Vagina (tissue), 2 donors: ENCODE measurements at regions not wholly inside any gene's neighbourhood (a gene's known extent, or its start where the extent isn't known, plus 50 kb on each side); places are given as distances from the start of the nearest gene placed in this dataset. TPM values are rescaled to one million over a fixed set of nuclear protein-coding genes. Genes with fewer than 3 reads are reported as not detected.

Experiments used
- DNase-seq, 2 donors: peaks; one replicate each; pipeline ENCODE4 v3.0.0-alpha.2; 2017; ENCODE audit errors: extremely low spot score in 2 of 2
- H3K27ac ChIP-seq: fragments of 200-600 bp; sonication (generic); one replicate; pipeline ENCODE4 v1.5.1; 2019
- H3K27me3 ChIP-seq: fragments of 200-600 bp; sonication (generic); one replicate; pipeline ENCODE4 v1.5.1; 2019
- H3K36me3 ChIP-seq, 2 donors: fragments of 200-600 bp; sonication (generic); one replicate each; pipeline ENCODE4 v1.5.1; 2017 to 2019
- H3K4me1 ChIP-seq: fragments of 200-600 bp; sonication (generic); one replicate; pipeline ENCODE4 v1.5.1; 2019
- H3K4me3 ChIP-seq, 2 donors: fragments of 200-600 bp; sonication (generic); 1 replicate in 1 of 2; 2 replicates in 1 of 2; pipeline ENCODE4 v1.5.1; 2016 to 2019
- H3K9me3 ChIP-seq: fragments of 200-600 bp; sonication (generic); one replicate; pipeline ENCODE4 v1.5.1; 2019
- POLR2A ChIP-seq, 2 donors: fragments of 450-650 bp; IDR thresholded peaks; one replicate each; pipeline ENCODE4 v1.6.1; 2017; ENCODE audit warnings: antibody characterized with exemption in 2 of 2, mild to moderate bottlenecking in 2 of 2, moderate library complexity in 2 of 2
- POLR2AphosphoS5 ChIP-seq, 2 donors: sonication (generic); formaldehyde crosslinking; IDR thresholded peaks; one replicate each; pipeline ENCODE4 v1.9.0; 2017; ENCODE audit warnings: antibody characterized with exemption in 2 of 2, mild to moderate bottlenecking in 2 of 2, low read depth in 1 of 2; ENCODE audit not compliant: insufficient read depth in 1 of 2
- intact Hi-C: fragments of 100-400 bp; cut with DNase I; formaldehyde crosslinking; loops from one replicate; pipeline ENCODE4 v1.15.1; 2023
- small RNA-seq: library from RNA; depleted of rRNA; stranded (forward); fragments of <200 nt; gene quantifications from one replicate; pipeline ENCODE3, GENCODE V24; 2016
- TF ChIP-seq, protein P1 (sequence below), 3 experiments: fragments of 450-650 bp in 2 of 3; fragments of 200-600 bp in 1 of 3; sonication (generic) in 1 of 3; IDR thresholded peaks; one replicate each; pipeline ENCODE4 v1.5.1; 2017 to 2019; ENCODE audit warnings: antibody characterized with exemption in 3 of 3, mild to moderate bottlenecking in 2 of 3, moderate library complexity in 2 of 3

DNA sequence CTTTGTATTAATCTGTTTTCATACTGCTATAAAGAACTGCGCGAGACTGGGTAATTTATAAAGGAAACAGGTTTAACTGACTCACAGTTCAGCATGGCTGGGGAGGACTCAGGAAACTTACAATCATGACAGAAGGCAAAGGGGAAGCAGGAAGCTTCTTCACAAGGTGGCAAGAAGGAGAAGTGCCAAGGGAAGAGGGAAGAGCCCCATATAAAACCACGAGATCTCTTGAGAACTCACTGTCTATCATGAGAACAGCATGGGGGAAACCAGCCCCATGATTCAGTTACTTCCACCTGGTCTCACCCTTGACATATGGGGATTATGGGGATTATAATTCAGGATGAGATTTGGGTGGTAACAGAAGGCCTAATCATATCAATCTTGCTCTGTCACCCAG lies 60.9 kb upstream of the CHD1 start:
- no peak overlapping the region for H3K27ac ChIP-seq
- intact Hi-C loops: no loop called here

GRCh38 chr5:98986587-98986986 lies 57.8 kb upstream of the CHD1 start:
- no peak overlapping the region for H3K4me3 ChIP-seq
- TF ChIP-seq POLR2A (IDR thresholded peaks at IDR 0.05) (no peak), POLR2AphosphoS5 (IDR thresholded peaks at IDR 0.05; ENCODE audit: insufficient read depth in 1 of 2, low read depth in 1 of 2) (no peak)
- TF ChIP-seq, protein P1, sequence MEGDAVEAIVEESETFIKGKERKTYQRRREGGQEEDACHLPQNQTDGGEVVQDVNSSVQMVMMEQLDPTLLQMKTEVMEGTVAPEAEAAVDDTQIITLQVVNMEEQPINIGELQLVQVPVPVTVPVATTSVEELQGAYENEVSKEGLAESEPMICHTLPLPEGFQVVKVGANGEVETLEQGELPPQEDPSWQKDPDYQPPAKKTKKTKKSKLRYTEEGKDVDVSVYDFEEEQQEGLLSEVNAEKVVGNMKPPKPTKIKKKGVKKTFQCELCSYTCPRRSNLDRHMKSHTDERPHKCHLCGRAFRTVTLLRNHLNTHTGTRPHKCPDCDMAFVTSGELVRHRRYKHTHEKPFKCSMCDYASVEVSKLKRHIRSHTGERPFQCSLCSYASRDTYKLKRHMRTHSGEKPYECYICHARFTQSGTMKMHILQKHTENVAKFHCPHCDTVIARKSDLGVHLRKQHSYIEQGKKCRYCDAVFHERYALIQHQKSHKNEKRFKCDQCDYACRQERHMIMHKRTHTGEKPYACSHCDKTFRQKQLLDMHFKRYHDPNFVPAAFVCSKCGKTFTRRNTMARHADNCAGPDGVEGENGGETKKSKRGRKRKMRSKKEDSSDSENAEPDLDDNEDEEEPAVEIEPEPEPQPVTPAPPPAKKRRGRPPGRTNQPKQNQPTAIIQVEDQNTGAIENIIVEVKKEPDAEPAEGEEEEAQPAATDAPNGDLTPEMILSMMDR (IDR thresholded peaks at IDR 0.05): no peak
- no peak overlapping the region for H3K27ac ChIP-seq
- no peaks in the 10 kb centered on the region for H3K27me3 ChIP-seq
- no peaks in the 10 kb centered on the region for H3K36me3 ChIP-seq
- DNase-seq: no peak
- intact Hi-C loops: no loop called here
- H3K9me3 ChIP-seq: no peaks in the 10 kb centered on the region
- no peaks in the 10 kb centered on the region for H3K4me1 ChIP-seq

More for the DNA sequence above, 60.9 kb upstream of the CHD1 start:
- Histone ChIP-seq H3K4me1 (no peaks in the 10 kb centered on the region), H3K27me3 (no peaks in the 10 kb centered on the region), H3K9me3 (no peaks in the 10 kb centered on the region), H3K4me3 (no peak overlapping the region), H3K36me3 (no peaks in the 10 kb centered on the region)
- no peak for DNase-seq
- TF ChIP-seq, protein P1 (IDR thresholded peaks at IDR 0.05): no peak
- TF ChIP-seq POLR2A (IDR thresholded peaks at IDR 0.05): no peak
- TF ChIP-seq POLR2AphosphoS5 (IDR thresholded peaks at IDR 0.05; ENCODE audit: insufficient read depth in 1 of 2, low read depth in 1 of 2): no peak

GRCh38 chr5:98982880-98983279 lies 54.1 kb upstream of the CHD1 start:
- Histone ChIP-seq H3K9me3 (no peaks in the 10 kb centered on the region), H3K27ac (no peak overlapping the region), H3K4me3 (no peak overlapping the region), H3K36me3 (no peaks in the 10 kb centered on the region), H3K4me1 (no peaks in the 10 kb centered on the region), H3K27me3 (no peaks in the 10 kb centered on the region)
- intact Hi-C loops: no loop called here
- TF ChIP-seq POLR2AphosphoS5 (IDR thresholded peaks at IDR 0.05; ENCODE audit: insufficient read depth in 1 of 2, low read depth in 1 of 2): no peak
- no peak for TF ChIP-seq POLR2A (IDR thresholded peaks at IDR 0.05)
- TF ChIP-seq, protein P1 (IDR thresholded peaks at IDR 0.05): no peak
- DNase-seq: no peak

Small RNA genes in the stretch of these regions (small RNA-seq; reads per million reads assigned to genes)
- not detected for gene MTND4LP5
- not detected for gene RF00019
- gene RNU6-1119P: not detected
